ENCODE measurements at regions not wholly inside any gene's neighbourhood (a gene's known extent, or its start where the extent isn't known, plus 50 kb on each side); places are given as distances from the start of the nearest gene placed in this dataset.
"Not testable (repeated sequence)": the region's sequence is repeated elsewhere in the genome, so short reads cannot be mapped to it uniquely, and the experiment has no call there.

GRCh38 chr12:59142183-59142790 is 222.0 kb upstream of the LRIG3 start:
- no peak for DNase-seq (ENCODE audit: low read depth)

GRCh38 chr12:59134750-59135149 is 214.4 kb upstream of the LRIG3 start:
- no peak for DNase-seq (ENCODE audit: low read depth)

- no peak for DNase-seq (ENCODE audit: low read depth)
Measured at GRCh38 chr12:59131462-59131861, 211.2 kb upstream of the LRIG3 start.

DNA sequence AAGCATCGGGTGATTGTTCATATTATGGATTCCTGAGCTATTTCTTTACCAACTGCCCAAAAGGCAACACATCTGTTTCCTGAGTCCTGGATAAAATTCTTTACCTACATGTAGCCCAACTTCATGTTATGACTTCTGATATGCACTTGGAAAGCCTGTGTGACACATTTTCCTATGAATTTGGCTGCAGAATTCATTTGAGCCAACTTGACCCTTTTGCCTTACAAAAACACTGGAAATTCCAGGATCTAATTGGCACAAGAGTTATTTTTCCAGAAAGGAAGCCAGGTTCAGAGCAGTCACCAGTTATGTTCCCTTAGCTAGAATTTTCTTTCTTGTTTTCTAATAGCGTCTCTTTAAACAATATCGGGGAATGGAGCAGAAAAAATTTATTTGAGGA is 202.5 kb upstream of the LRIG3 start:
- DNase-seq (ENCODE audit: low read depth): no peak

DNA sequence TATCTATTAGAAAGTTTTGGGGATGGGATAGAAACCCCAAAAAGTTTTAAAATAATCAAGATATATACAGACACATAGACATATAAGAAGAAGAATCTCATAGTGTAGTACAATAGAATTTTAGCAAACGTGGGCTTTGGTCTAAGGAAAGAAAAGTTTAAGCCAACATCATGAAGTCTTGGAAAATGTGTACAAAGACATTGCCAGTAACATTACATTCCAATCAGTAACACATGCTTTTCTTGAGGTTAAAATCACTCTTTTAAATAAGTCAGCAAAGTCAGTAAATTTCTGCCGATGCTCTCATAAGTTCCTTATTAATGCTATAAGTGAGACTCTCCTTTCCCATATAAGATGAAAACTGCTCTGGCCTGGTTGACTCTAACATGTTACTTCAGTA is 201.1 kb upstream of the LRIG3 start:
- no peak for DNase-seq (ENCODE audit: low read depth)

DNA sequence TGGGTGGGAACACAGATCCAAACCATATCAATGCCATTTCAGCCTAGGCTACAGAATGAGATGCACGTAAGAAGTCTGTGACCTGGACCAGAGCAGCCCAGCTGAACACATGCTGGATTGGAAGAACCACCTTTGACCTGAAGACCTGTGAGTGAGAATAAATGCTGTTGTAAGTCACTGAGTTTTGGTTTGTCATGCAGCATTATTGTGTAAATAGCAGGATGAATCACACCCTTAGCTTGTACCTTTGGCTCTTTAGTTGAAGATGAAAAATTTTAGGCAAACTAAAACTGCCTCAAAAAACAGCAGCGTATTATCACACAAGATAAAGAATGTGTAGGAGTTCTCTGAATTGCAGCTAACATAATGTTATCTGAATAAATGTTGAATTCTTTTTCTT is 199.4 kb upstream of the LRIG3 start:
- DNase-seq (ENCODE audit: low read depth): no peak

DNA sequence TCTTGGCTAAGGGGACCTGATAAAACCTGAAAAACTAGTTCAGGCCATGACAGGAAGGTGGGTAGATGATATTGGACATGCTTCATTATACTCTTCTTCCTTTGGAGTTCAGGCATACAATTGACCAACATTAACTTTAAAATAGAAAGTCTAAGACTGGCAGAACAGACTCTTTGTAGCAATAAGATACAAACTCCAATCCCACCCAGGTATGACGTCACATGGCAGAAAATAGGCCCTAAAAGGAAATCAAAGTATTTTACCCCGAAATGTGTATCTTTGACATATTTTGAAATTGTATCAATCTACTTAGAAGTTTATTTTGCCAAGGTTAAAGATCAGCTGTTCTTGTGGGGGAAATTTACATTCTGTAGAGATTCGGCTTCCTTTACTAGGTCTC is 198.1 kb upstream of the LRIG3 start:
- DNase-seq (ENCODE audit: low read depth): no peak

DNA sequence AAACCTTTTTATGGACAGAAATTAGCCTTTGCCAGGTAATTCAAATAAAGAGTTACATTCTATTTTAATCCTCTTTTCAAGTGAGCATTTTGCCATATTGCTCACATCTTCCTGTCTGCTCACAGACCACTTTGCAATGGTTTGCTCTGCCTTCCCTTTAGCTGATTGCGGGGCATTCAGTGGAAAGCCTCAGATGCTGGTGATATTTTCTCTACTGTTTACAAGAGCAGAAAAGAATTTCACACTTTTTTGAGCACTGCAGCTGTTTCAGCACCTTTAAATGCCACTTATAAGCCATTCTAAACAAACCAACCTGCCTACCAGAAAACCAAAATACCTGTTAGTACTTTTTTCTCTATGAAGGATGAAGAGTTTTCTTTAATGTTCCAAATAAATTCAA is 195.7 kb upstream of the LRIG3 start:
- no peak for DNase-seq (ENCODE audit: low read depth)

- DNase-seq (ENCODE audit: low read depth): no peak
Measured at GRCh38 chr12:59115526-59115925, 195.2 kb upstream of the LRIG3 start.

GRCh38 chr12:59113831-59114615 is 193.7 kb upstream of the LRIG3 start:
- no peak for DNase-seq (ENCODE audit: low read depth)

DNA sequence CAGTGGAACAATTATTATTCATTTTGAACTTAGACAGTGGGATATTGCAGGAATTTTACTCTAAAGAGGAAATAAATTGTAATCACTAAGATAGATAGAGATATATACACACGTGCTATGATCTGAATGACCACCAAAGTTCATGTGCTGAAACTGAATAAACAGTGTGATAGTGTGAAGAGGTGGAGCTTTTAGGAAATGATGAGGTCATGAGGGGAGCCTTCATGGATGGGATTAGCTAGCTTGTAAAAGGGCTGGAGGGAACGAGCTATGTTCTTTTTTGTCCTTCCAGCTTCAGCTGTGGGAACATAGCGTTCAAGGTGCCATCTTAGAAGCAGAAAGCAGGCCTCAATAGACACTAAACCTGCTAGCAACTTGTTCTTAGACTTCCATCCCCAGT is 191.5 kb upstream of the LRIG3 start:
- DNase-seq (ENCODE audit: low read depth): no peak

DNA sequence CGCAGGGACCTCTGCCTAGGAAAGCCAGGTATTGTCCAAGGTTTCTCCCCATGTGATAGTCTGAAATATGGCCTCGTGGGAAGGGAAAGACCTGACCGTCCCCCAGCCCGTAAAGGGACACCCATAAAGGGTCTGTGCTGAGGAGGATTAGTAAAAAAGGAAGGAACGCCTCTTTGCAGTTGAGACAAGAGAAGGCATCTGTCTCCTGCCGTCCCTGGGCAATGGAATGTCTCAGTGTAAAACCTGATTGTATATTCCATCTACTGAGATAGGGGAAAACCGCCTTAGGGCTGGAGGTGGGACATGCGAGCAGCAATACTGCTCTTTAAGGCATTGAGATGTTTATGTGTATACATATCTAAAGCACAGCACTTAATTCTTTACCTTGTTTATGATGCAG is 188.2 kb upstream of the LRIG3 start:
- DNase-seq (ENCODE audit: low read depth): not testable (repeated sequence)

- no peak for DNase-seq (ENCODE audit: low read depth)
Measured at GRCh38 chr12:59100585-59100984, 180.3 kb upstream of the LRIG3 start.

GRCh38 chr12:59097876-59098275 is 177.6 kb upstream of the LRIG3 start:
- no peak for DNase-seq (ENCODE audit: low read depth)

GRCh38 chr12:59096246-59096645 is 175.9 kb upstream of the LRIG3 start:
- no peak for DNase-seq (ENCODE audit: low read depth)

- no peak for DNase-seq (ENCODE audit: low read depth)
Measured at GRCh38 chr12:59093073-59093772, 172.9 kb upstream of the LRIG3 start.

DNA sequence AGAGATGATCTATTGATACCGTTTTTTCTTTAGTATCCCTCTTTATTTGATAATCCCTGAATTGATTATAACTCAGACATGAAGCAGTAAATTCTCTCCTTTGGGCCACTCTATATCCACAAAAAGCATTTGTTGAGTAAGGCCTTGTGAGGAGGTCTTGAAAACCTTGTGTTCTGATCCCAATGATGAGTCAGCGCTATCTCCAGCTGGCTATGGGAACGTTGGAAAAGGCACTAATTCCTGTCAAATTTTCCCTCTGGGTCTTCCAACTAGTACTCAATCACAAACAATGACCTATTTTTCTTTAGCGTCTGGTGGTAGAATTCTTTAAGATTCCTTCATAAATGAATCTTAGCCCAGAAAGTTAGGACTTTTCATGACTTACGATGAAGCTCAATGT is 168.4 kb upstream of the LRIG3 start:
- DNase-seq (ENCODE audit: low read depth): no peak

DNA sequence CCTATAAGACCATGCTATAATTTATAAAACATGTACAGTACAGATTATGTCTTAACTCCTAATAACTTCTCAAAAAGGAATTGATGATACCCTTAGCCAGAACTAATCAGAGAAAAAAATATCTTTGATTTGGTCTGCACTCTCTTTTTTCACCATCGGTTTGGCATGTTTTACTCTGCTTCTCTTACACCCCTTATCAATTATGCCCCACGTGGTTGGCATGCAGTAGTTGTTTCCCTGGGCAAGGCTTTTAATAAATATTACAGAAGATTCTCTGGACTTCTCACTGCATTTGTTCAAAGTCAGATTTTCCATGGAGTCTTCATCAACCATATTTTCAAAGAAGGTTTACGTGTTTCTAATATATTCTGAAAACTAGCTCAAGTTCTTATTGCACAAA is 167.4 kb upstream of the LRIG3 start:
- no peak for DNase-seq (ENCODE audit: low read depth)

- no peak for DNase-seq (ENCODE audit: low read depth)
Measured at GRCh38 chr12:59087077-59087673, 166.9 kb upstream of the LRIG3 start.

- DNase-seq (ENCODE audit: low read depth): no peak
Measured at GRCh38 chr12:59086126-59086525, 165.8 kb upstream of the LRIG3 start.

DNA sequence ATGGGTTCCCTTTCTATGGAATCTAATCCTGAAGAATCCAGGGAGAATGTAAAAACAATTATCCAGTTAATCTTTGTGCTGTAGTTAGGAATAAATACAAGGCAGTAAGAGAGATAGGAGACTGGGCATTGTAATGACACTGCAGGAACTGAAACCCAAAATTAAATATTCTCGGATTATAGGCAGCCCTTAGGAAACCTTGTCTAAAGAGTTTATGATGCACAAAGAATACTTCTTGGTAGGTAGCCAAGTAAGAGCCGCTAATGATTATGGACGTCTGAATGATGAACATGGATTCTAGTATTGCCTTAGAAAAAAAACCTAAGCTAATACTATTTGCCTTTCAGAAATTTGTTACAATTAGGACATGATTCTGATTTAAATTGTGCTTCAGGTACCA is 165.4 kb upstream of the LRIG3 start:
- DNase-seq (ENCODE audit: low read depth): no peak

GRCh38 chr12:59084511-59085375 is 164.4 kb upstream of the LRIG3 start:
- DNase-seq (ENCODE audit: low read depth): peak; percentile 75

All from GM04503 (cell line).